SK-N-SH (cell line): ENCODE measurements at regions not wholly inside any gene's neighbourhood (a gene's known extent, or its start where the extent isn't known, plus 50 kb on each side); places are given as distances from the start of the nearest gene placed in this dataset.

Experiments
- CTCF ChIA-PET: fragments of 300-600, 350-600 bp; formaldehyde crosslinking; extraction: SDS; loops from one replicate; lab custom pipeline; 2021; lab: Yijun Ruan, JAX
- POLR2A ChIA-PET: fragments of 350-600 bp; sonication (Branson Sonifier 250); formaldehyde crosslinking; extraction: SDS; loops from one replicate; lab custom pipeline; 2020; ENCODE audit warnings: antibody characterized with exemption, inconsistent platforms; lab: Yijun Ruan, JAX
- DNase-seq: peaks from one replicate; pipeline ENCODE4 v3.0.0; 2012
- H2AFZ ChIP-seq: fragments of 200-600 bp; sonication (generic); 2 replicates; pipeline ENCODE4 v1.8.1; 2016; ENCODE audit warnings: antibody characterized with exemption, mild to moderate bottlenecking, low read depth
- H3F3A ChIP-seq: fragments of 200-600 bp; sonication (generic); replicated peaks from 2 replicates; pipeline ENCODE3; 2016; ENCODE audit warnings: antibody characterized with exemption, mild to moderate bottlenecking; ENCODE audit not compliant: insufficient read depth
- H3K27ac ChIP-seq, 2 experiments: fragments of 200-500 bp in 1 of 2; fragments of 200-600 bp in 1 of 2; sonication (Bioruptor generic) in 1 of 2; sonication (generic), shearing (Covaris generic) in 1 of 2; 2 replicates each; pipeline versions ENCODE4 v1.5.1 to v1.6.1; 2014 to 2016; ENCODE audit warnings: low read depth in 2 of 2, inconsistent platforms in 1 of 2, low read length in 1 of 2, mild to moderate bottlenecking in 1 of 2, mixed read lengths in 1 of 2
- H3K27me3 ChIP-seq: fragments of 200-600 bp; sonication (generic), shearing (Covaris generic); 2 replicates; pipeline ENCODE4 v1.6.1; 2016; ENCODE audit warnings: mixed run types; ENCODE audit not compliant: insufficient read depth
- H3K36me3 ChIP-seq, 2 experiments: fragments of 200-500 bp in 1 of 2; fragments of 200-600 bp in 1 of 2; sonication (Bioruptor generic) in 1 of 2; sonication (generic) in 1 of 2; replicated peaks in 1 of 2; 2 replicates each; pipeline versions ENCODE3 to v1.5.1; 2014 to 2016; ENCODE audit warnings: low read length in 1 of 2, mild to moderate bottlenecking in 1 of 2; ENCODE audit not compliant: insufficient read depth in 2 of 2, control insufficient read depth in 1 of 2
- H3K4me1 ChIP-seq, 2 experiments: fragments of 200-500 bp in 1 of 2; fragments of 200-600 bp in 1 of 2; sonication (Bioruptor generic) in 1 of 2; sonication (generic), shearing (Covaris generic) in 1 of 2; 2 replicates each; pipeline versions ENCODE4 v1.5.1 to v1.6.1; 2014 to 2016; ENCODE audit warnings: low read depth in 1 of 2, low read length in 1 of 2, mixed run types in 1 of 2; ENCODE audit not compliant: insufficient read depth in 2 of 2, control insufficient read depth in 1 of 2
- H3K4me2 ChIP-seq: fragments of 200-600 bp; sonication (generic), shearing (Covaris generic); 2 replicates; pipeline ENCODE4 v1.6.1; 2017; ENCODE audit warnings: mixed run types
- H3K4me3 ChIP-seq, 2 experiments: fragments of 200-500 bp in 1 of 2; fragments of 200-600 bp in 1 of 2; sonication (Bioruptor generic) in 1 of 2; sonication (generic), shearing (Covaris generic) in 1 of 2; 2 replicates each; pipeline versions ENCODE4 v1.5.1 to v1.8.1; 2014 to 2016; ENCODE audit warnings: low read depth in 2 of 2, inconsistent platforms in 1 of 2, low read length in 1 of 2, mild to moderate bottlenecking in 1 of 2, mixed read lengths in 1 of 2, moderate library complexity in 1 of 2
- H3K79me2 ChIP-seq: fragments of 200-600 bp; sonication (generic); 2 replicates; pipeline ENCODE4 v1.8.1; 2017; ENCODE audit warnings: mild to moderate bottlenecking; ENCODE audit not compliant: insufficient read depth
- H3K9ac ChIP-seq: fragments of 200-600 bp; sonication (generic); 2 replicates; pipeline ENCODE4 v1.6.1; 2017; ENCODE audit warnings: mixed run types
- H3K9me2 ChIP-seq: fragments of 200-600 bp; sonication (generic); 2 replicates; pipeline ENCODE4 v1.6.1; 2017; ENCODE audit warnings: mixed run types
- H3K9me3 ChIP-seq: fragments of 200-600 bp; sonication (generic); 2 replicates; pipeline ENCODE4 v1.6.1; 2017; ENCODE audit warnings: mixed run types, mild to moderate bottlenecking, moderate library complexity
- H4K20me1 ChIP-seq: fragments of 200-600 bp; sonication (generic); 2 replicates; pipeline ENCODE4 v1.6.1; 2017; ENCODE audit warnings: mild to moderate bottlenecking, mixed run types; ENCODE audit not compliant: insufficient read depth
- EZH2phosphoT487 ChIP-seq: fragments of 200-600 bp; sonication (generic); IDR thresholded peaks from 2 replicates; pipeline ENCODE4 v1.6.1; 2017; ENCODE audit warnings: low read depth, mixed run types, mild to moderate bottlenecking, antibody characterized with exemption, moderate library complexity, borderline replicate concordance
- FOSL2 ChIP-seq: IDR thresholded peaks from 2 replicates; pipeline ENCODE4 v1.4.0; 2012; ENCODE audit warnings: low read depth, mild to moderate bottlenecking, moderate library complexity, borderline replicate concordance
- IRF3 ChIP-seq: fragments of 150-350 bp; IDR thresholded peaks from 2 replicates; pipeline ENCODE4 v1.6.1; 2016; ENCODE audit warnings: mild to moderate bottlenecking, low read depth, low read length
- JUND ChIP-seq: IDR thresholded peaks from 2 replicates; pipeline ENCODE4 v1.4.0; 2012
- NRF1 ChIP-seq: IDR thresholded peaks from 2 replicates; pipeline ENCODE4 v1.6.1; 2012; ENCODE audit warnings: low read depth, mild to moderate bottlenecking, low read length
- POLR2AphosphoS5 ChIP-seq: IDR thresholded peaks from 2 replicates; pipeline ENCODE4 v1.6.1; 2012; ENCODE audit warnings: low read depth, low read length
- RAD21 ChIP-seq: IDR thresholded peaks from 2 replicates; pipeline ENCODE4 v1.6.1; 2012; ENCODE audit warnings: mild to moderate bottlenecking, low read length
- RFX5 ChIP-seq: IDR thresholded peaks from 2 replicates; pipeline ENCODE4 v1.6.1; 2012; ENCODE audit warnings: mild to moderate bottlenecking, improper control_type of control experiment, low read length
- SMC3 ChIP-seq: IDR thresholded peaks from 2 replicates; pipeline ENCODE4 v1.6.1; 2012; ENCODE audit warnings: low read depth, low read length, improper control_type of control experiment
- USF1 ChIP-seq: IDR thresholded peaks from 2 replicates; pipeline ENCODE4 v1.4.0; 2012; ENCODE audit warnings: low read depth, borderline replicate concordance
- USF2 ChIP-seq: fragments of 150-350 bp; IDR thresholded peaks from 2 replicates; pipeline ENCODE4 v1.6.1; 2017; ENCODE audit warnings: antibody characterized with exemption, low read length, low read depth, borderline replicate concordance
- WGBS: methylation state at CpG from one replicate; pipeline ENCODE4 v1.1.6; 2017; ENCODE audit warnings: low lambda C conversion rate; 5-methylcytosine and 5-hydroxymethylcytosine counted together
- TF ChIP-seq, protein P1 (sequence below): fragments of 200-600 bp; sonication (generic); IDR thresholded peaks from 2 replicates; pipeline ENCODE4 v1.6.1; 2017; ENCODE audit warnings: antibody characterized with exemption, mild to moderate bottlenecking, moderate library complexity
- TF ChIP-seq, protein P2 (sequence below): IDR thresholded peaks from 2 replicates; pipeline ENCODE4 v1.6.1; 2012; ENCODE audit warnings: mild to moderate bottlenecking, low read depth, low read length, moderate library complexity

DNA sequence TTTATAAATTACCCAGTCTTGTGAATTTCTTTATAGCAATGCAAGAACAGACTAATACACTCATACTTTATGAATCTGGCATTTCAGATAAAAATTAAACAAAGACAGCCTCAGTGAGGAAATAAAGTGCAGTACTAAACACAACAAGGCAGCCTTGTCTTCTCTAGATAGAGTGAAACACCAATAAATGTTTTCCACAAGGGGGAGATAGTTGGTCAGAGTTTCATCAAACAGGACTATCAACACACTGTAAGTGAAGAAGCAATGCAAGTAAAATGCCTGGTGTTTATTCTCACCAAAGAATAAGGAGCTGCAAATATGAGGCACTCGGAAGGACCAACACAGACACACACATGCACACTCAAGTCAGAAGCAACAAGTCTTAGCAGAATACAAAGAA is 62.8 kb downstream of the FAM9B start:
- no peaks in the 10 kb centered on the region for H3K79me2 ChIP-seq
- H3K4me2 ChIP-seq: no peak overlapping the region
- no peaks in the 10 kb centered on the region for H3K9me2 ChIP-seq
- H2AFZ ChIP-seq: no peak overlapping the region
- H3F3A ChIP-seq: no peaks in the 10 kb centered on the region
- no peaks in the 10 kb centered on the region for H3K36me3 ChIP-seq
- no peaks in the 10 kb centered on the region for H3K9me3 ChIP-seq
- no peak overlapping the region for H3K4me3 ChIP-seq
- ChIA-PET CTCF (interaction anchor here (0.7 to 1.2 kb wide), 2 partner anchors 11 to 737 kb away, joined by 3 read pairs; no protein-coding TSS in a partner anchor), POLR2A (no interaction called here)
- no peaks in the 10 kb centered on the region for H4K20me1 ChIP-seq
- 8% methylated on average over 1 of the region's 1 CpG for WGBS
- peak; percentile 10 for DNase-seq
- TF ChIP-seq POLR2AphosphoS5 (no peak), RFX5 (no peak), FOSL2 (no peak), NRF1 (no peak), RAD21 (peak; percentile 67), EZH2phosphoT487 (no peak), SMC3 (peak; percentile 35), JUND (no peak)
- TF ChIP-seq, protein P1, sequence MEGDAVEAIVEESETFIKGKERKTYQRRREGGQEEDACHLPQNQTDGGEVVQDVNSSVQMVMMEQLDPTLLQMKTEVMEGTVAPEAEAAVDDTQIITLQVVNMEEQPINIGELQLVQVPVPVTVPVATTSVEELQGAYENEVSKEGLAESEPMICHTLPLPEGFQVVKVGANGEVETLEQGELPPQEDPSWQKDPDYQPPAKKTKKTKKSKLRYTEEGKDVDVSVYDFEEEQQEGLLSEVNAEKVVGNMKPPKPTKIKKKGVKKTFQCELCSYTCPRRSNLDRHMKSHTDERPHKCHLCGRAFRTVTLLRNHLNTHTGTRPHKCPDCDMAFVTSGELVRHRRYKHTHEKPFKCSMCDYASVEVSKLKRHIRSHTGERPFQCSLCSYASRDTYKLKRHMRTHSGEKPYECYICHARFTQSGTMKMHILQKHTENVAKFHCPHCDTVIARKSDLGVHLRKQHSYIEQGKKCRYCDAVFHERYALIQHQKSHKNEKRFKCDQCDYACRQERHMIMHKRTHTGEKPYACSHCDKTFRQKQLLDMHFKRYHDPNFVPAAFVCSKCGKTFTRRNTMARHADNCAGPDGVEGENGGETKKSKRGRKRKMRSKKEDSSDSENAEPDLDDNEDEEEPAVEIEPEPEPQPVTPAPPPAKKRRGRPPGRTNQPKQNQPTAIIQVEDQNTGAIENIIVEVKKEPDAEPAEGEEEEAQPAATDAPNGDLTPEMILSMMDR: peak; percentile 57
- TF ChIP-seq, protein P2, sequence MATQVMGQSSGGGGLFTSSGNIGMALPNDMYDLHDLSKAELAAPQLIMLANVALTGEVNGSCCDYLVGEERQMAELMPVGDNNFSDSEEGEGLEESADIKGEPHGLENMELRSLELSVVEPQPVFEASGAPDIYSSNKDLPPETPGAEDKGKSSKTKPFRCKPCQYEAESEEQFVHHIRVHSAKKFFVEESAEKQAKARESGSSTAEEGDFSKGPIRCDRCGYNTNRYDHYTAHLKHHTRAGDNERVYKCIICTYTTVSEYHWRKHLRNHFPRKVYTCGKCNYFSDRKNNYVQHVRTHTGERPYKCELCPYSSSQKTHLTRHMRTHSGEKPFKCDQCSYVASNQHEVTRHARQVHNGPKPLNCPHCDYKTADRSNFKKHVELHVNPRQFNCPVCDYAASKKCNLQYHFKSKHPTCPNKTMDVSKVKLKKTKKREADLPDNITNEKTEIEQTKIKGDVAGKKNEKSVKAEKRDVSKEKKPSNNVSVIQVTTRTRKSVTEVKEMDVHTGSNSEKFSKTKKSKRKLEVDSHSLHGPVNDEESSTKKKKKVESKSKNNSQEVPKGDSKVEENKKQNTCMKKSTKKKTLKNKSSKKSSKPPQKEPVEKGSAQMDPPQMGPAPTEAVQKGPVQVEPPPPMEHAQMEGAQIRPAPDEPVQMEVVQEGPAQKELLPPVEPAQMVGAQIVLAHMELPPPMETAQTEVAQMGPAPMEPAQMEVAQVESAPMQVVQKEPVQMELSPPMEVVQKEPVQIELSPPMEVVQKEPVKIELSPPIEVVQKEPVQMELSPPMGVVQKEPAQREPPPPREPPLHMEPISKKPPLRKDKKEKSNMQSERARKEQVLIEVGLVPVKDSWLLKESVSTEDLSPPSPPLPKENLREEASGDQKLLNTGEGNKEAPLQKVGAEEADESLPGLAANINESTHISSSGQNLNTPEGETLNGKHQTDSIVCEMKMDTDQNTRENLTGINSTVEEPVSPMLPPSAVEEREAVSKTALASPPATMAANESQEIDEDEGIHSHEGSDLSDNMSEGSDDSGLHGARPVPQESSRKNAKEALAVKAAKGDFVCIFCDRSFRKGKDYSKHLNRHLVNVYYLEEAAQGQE: no peak
- H3K4me1 ChIP-seq: no peaks in the 10 kb centered on the region
- H3K27me3 ChIP-seq: no peaks in the 10 kb centered on the region
- H3K27ac ChIP-seq: no peak overlapping the region
- H3K9ac ChIP-seq: no peak overlapping the region

GRCh38 chrX:8969378-8969777 is 64.5 kb downstream of the FAM9B start:
- POLR2A ChIA-PET: no interaction called here
- no peaks in the 10 kb centered on the region for H3K36me3 ChIP-seq
- H3K9me2 ChIP-seq: no peaks in the 10 kb centered on the region
- no peak overlapping the region for H2AFZ ChIP-seq
- H3K27ac ChIP-seq: no peak overlapping the region
- no peaks in the 10 kb centered on the region for H3F3A ChIP-seq
- no peaks in the 10 kb centered on the region for H3K27me3 ChIP-seq
- DNase-seq: no peak
- H3K4me1 ChIP-seq: no peaks in the 10 kb centered on the region
- TF ChIP-seq IRF3 (no peak), USF2 (no peak), POLR2AphosphoS5 (no peak), USF1 (no peak)
- H3K79me2 ChIP-seq: no peaks in the 10 kb centered on the region
- H3K4me2 ChIP-seq: no peak overlapping the region
- no peak overlapping the region for H3K9ac ChIP-seq
- H3K4me3 ChIP-seq: no peak overlapping the region
- H3K9me3 ChIP-seq: no peaks in the 10 kb centered on the region
- no peaks in the 10 kb centered on the region for H4K20me1 ChIP-seq
- CTCF ChIA-PET: no interaction called here
